ENCODE measurements at regions not wholly inside any gene's neighbourhood (a gene's known extent, or its start where the extent isn't known, plus 50 kb on each side); places are given as distances from the start of the nearest gene placed in this dataset.

- TF ChIP-seq, protein P1, sequence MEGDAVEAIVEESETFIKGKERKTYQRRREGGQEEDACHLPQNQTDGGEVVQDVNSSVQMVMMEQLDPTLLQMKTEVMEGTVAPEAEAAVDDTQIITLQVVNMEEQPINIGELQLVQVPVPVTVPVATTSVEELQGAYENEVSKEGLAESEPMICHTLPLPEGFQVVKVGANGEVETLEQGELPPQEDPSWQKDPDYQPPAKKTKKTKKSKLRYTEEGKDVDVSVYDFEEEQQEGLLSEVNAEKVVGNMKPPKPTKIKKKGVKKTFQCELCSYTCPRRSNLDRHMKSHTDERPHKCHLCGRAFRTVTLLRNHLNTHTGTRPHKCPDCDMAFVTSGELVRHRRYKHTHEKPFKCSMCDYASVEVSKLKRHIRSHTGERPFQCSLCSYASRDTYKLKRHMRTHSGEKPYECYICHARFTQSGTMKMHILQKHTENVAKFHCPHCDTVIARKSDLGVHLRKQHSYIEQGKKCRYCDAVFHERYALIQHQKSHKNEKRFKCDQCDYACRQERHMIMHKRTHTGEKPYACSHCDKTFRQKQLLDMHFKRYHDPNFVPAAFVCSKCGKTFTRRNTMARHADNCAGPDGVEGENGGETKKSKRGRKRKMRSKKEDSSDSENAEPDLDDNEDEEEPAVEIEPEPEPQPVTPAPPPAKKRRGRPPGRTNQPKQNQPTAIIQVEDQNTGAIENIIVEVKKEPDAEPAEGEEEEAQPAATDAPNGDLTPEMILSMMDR (IDR thresholded peaks at IDR 0.05; ENCODE audit: partially characterized antibody, unreplicated experiment), result no peak
- H3K36me3 Mint-ChIP-seq (ENCODE audit: unreplicated experiment), result no peaks in the 10 kb centered on the region
- peaks cover 20% of the 10 kb centered on the region for H3K4me1 Mint-ChIP-seq (ENCODE audit: low read depth, unreplicated experiment)
- DNase-seq, result no peak
- no peak overlapping the region for H3K27ac Mint-ChIP-seq (ENCODE audit: unreplicated experiment)
- no peak overlapping the region for H3K4me3 Mint-ChIP-seq (ENCODE audit: unreplicated experiment)
- no peaks in the 10 kb centered on the region for H3K27me3 Mint-ChIP-seq (ENCODE audit: unreplicated experiment)
- peaks cover 5% of the 10 kb centered on the region for H3K9me3 Mint-ChIP-seq (ENCODE audit: unreplicated experiment)
Observed at GRCh38 chr3:62938583-62938982, 63.4 kb upstream of the CADPS start.

- TF ChIP-seq, protein P1 (IDR thresholded peaks at IDR 0.05; ENCODE audit: partially characterized antibody, unreplicated experiment), result no peak
- H3K4me3 Mint-ChIP-seq (ENCODE audit: unreplicated experiment), result no peak overlapping the region
- H3K27ac Mint-ChIP-seq (ENCODE audit: unreplicated experiment), result no peak overlapping the region
- H3K9me3 Mint-ChIP-seq (ENCODE audit: unreplicated experiment), result peaks cover 5% of the 10 kb centered on the region
- H3K4me1 Mint-ChIP-seq (ENCODE audit: low read depth, unreplicated experiment), result peaks cover 24% of the 10 kb centered on the region
- H3K27me3 Mint-ChIP-seq (ENCODE audit: unreplicated experiment), result no peaks in the 10 kb centered on the region
- no peak for DNase-seq
- H3K36me3 Mint-ChIP-seq (ENCODE audit: unreplicated experiment), result no peaks in the 10 kb centered on the region
Observed at GRCh38 chr3:62939707-62940106, 64.5 kb upstream of the CADPS start.

- Mint-ChIP-seq H3K36me3 (ENCODE audit: unreplicated experiment) (no peaks in the 10 kb centered on the region), H3K4me3 (ENCODE audit: unreplicated experiment) (peak overlapping the region; percentile 67), H3K4me1 (ENCODE audit: low read depth, unreplicated experiment) (peaks cover 24% of the 10 kb centered on the region), H3K27ac (ENCODE audit: unreplicated experiment) (peak overlapping the region; percentile 95), H3K9me3 (ENCODE audit: unreplicated experiment) (peaks cover 5% of the 10 kb centered on the region), H3K27me3 (ENCODE audit: unreplicated experiment) (no peaks in the 10 kb centered on the region)
- TF ChIP-seq, protein P1 (IDR thresholded peaks at IDR 0.05; ENCODE audit: partially characterized antibody, unreplicated experiment), result no peak
- DNase-seq, result no peak
Observed at GRCh38 chr3:62940771-62941563, 65.8 kb upstream of the CADPS start.

GRCh38 chr3:62942227-62942626 lies 67.0 kb upstream of the CADPS start:
- no peaks in the 10 kb centered on the region for H3K27me3 Mint-ChIP-seq (ENCODE audit: unreplicated experiment)
- no peak for DNase-seq
- H3K36me3 Mint-ChIP-seq (ENCODE audit: unreplicated experiment), result no peaks in the 10 kb centered on the region
- peaks cover 5% of the 10 kb centered on the region for H3K9me3 Mint-ChIP-seq (ENCODE audit: unreplicated experiment)
- TF ChIP-seq, protein P1 (IDR thresholded peaks at IDR 0.05; ENCODE audit: partially characterized antibody, unreplicated experiment), result no peak
- H3K4me1 Mint-ChIP-seq (ENCODE audit: low read depth, unreplicated experiment), result peaks cover 24% of the 10 kb centered on the region
- no peak overlapping the region for H3K4me3 Mint-ChIP-seq (ENCODE audit: unreplicated experiment)
- no peak overlapping the region for H3K27ac Mint-ChIP-seq (ENCODE audit: unreplicated experiment)

GRCh38 chr3:62942764-62943163 lies 67.5 kb upstream of the CADPS start:
- TF ChIP-seq, protein P1 (IDR thresholded peaks at IDR 0.05; ENCODE audit: partially characterized antibody, unreplicated experiment), result no peak
- Mint-ChIP-seq H3K4me3 (ENCODE audit: unreplicated experiment) (peak overlapping the region; percentile 16), H3K9me3 (ENCODE audit: unreplicated experiment) (peaks cover 5% of the 10 kb centered on the region), H3K4me1 (ENCODE audit: low read depth, unreplicated experiment) (peaks cover 24% of the 10 kb centered on the region), H3K36me3 (ENCODE audit: unreplicated experiment) (no peaks in the 10 kb centered on the region), H3K27me3 (ENCODE audit: unreplicated experiment) (no peaks in the 10 kb centered on the region), H3K27ac (ENCODE audit: unreplicated experiment) (peak overlapping the region; percentile 43)
- DNase-seq, result no peak

Data from glutamatergic neuron (in vitro differentiated cells).